Gastrocnemius medialis (tissue), 4 donors: ENCODE measurements at regions not wholly inside any gene's neighbourhood (a gene's known extent, or its start where the extent isn't known, plus 50 kb on each side); places are given as distances from the start of the nearest gene placed in this dataset.

Experiments
- ATAC-seq, 2 donors: fragments of 150-250 bp; one replicate each; pipeline ENCODE4 v1.9.1; 2016
- DNase-seq, 2 donors: peaks; one replicate each; pipeline ENCODE4 v3.0.0-alpha.2; 2019
- H3K27ac ChIP-seq, 4 donors: fragments of 200-600 bp; sonication (generic); 1 replicate in 1 of 4; 2 replicates in 3 of 4; pipeline ENCODE4 v1.5.1; 2016 to 2018; ENCODE audit warnings: mild to moderate bottlenecking in 2 of 4, moderate library complexity in 1 of 4
- H3K27me3 ChIP-seq, 3 donors: fragments of 200-600 bp; sonication (generic) in 2 of 3; 1 replicate in 1 of 3; 2 replicates in 2 of 3; pipeline versions ENCODE4 v1.5.1 to v1.6.0; 2016 to 2019; ENCODE audit warnings: mild to moderate bottlenecking in 1 of 3, moderate library complexity in 1 of 3
- H3K36me3 ChIP-seq, 2 donors: fragments of 200-600 bp; sonication (generic) in 1 of 2; one replicate each; pipeline ENCODE4 v1.5.1; 2017 to 2018
- H3K4me1 ChIP-seq, 2 donors: fragments of 200-600 bp; sonication (generic) in 1 of 2; one replicate each; pipeline ENCODE4 v1.5.1; 2016 to 2017; ENCODE audit warnings: mild to moderate bottlenecking in 2 of 2
- H3K4me3 ChIP-seq, 4 donors: fragments of 200-600 bp; sonication (generic) in 3 of 4; 1 replicate in 1 of 4; 2 replicates in 3 of 4; pipeline ENCODE4 v1.5.1; 2016 to 2019; ENCODE audit warnings: mild to moderate bottlenecking in 2 of 4
- H3K9me3 ChIP-seq, 3 donors: fragments of 200-600 bp; sonication (generic) in 2 of 3; 1 replicate in 1 of 3; 2 replicates in 2 of 3; pipeline ENCODE4 v1.5.1; 2016 to 2019
- POLR2A ChIP-seq, 2 donors: fragments of 450-650 bp; IDR thresholded peaks; one replicate each; pipeline ENCODE4 v1.6.1; 2017; ENCODE audit warnings: antibody characterized with exemption in 2 of 2, mild to moderate bottlenecking in 2 of 2, moderate library complexity in 2 of 2
- in situ Hi-C, 4 donors: fragments of 200-750 bp; cut with MboI; loops; one replicate each; pipeline versions ENCODE4 v1.15.0 to v1.8.0; 2017; ENCODE audit warnings: low sequenced_read_pairs in 4 of 4
- intact Hi-C: fragments of 100-400 bp; cut with DNase I; formaldehyde crosslinking; loops from one replicate; pipeline ENCODE4 v1.15.1; 2023; ENCODE audit warnings: low total_unique reads
- TF ChIP-seq, protein P1 (sequence below), 5 experiments: fragments of 450-650 bp in 3 of 5; fragments of 200-600 bp in 2 of 5; sonication (generic) in 2 of 5; IDR thresholded peaks in 4 of 5; conservative IDR thresholded peaks in 1 of 5; 1 replicate in 4 of 5; 2 replicates in 1 of 5; pipeline ENCODE4 v1.5.1; 2016 to 2019; ENCODE audit warnings: antibody characterized with exemption in 5 of 5, mild to moderate bottlenecking in 3 of 5, moderate library complexity in 3 of 5

DNA sequence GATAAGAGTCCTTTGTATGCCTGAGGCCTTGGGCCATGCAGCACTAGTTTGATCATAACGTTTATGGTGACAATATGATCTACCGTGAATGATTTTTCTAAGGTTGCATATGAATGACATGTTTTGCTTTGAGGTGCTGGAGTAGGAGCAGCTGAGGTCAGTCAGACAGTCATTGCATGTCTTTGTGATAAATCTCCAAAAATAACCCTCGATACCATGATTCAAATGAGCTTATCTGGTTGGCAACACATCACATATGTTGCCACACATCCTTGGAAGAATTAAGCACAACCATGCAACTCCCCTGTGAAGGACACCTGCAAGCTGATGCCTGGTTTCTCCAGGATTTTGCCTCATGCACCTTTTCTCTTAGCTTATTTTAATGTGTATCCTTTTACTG lies 394.5 kb downstream of the LTN1 start:
- DNase-seq: no peak
- no peak overlapping the region for H3K4me3 ChIP-seq
- H3K4me1 ChIP-seq: no peaks in the 10 kb centered on the region
- in situ Hi-C loops: no loop called here
- H3K36me3 ChIP-seq: no peaks in the 10 kb centered on the region
- intact Hi-C loops: no loop called here
- TF ChIP-seq, protein P1, sequence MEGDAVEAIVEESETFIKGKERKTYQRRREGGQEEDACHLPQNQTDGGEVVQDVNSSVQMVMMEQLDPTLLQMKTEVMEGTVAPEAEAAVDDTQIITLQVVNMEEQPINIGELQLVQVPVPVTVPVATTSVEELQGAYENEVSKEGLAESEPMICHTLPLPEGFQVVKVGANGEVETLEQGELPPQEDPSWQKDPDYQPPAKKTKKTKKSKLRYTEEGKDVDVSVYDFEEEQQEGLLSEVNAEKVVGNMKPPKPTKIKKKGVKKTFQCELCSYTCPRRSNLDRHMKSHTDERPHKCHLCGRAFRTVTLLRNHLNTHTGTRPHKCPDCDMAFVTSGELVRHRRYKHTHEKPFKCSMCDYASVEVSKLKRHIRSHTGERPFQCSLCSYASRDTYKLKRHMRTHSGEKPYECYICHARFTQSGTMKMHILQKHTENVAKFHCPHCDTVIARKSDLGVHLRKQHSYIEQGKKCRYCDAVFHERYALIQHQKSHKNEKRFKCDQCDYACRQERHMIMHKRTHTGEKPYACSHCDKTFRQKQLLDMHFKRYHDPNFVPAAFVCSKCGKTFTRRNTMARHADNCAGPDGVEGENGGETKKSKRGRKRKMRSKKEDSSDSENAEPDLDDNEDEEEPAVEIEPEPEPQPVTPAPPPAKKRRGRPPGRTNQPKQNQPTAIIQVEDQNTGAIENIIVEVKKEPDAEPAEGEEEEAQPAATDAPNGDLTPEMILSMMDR (IDR thresholded peaks at IDR 0.05 in 4 of 5, conservative IDR thresholded peaks at IDR 0.05 in 1 of 5): no peak
- no peak for TF ChIP-seq POLR2A (IDR thresholded peaks at IDR 0.05)
- H3K27me3 ChIP-seq: no peaks in the 10 kb centered on the region
- no peak for ATAC-seq
- no peaks in the 10 kb centered on the region for H3K9me3 ChIP-seq
- no peak overlapping the region for H3K27ac ChIP-seq

DNA sequence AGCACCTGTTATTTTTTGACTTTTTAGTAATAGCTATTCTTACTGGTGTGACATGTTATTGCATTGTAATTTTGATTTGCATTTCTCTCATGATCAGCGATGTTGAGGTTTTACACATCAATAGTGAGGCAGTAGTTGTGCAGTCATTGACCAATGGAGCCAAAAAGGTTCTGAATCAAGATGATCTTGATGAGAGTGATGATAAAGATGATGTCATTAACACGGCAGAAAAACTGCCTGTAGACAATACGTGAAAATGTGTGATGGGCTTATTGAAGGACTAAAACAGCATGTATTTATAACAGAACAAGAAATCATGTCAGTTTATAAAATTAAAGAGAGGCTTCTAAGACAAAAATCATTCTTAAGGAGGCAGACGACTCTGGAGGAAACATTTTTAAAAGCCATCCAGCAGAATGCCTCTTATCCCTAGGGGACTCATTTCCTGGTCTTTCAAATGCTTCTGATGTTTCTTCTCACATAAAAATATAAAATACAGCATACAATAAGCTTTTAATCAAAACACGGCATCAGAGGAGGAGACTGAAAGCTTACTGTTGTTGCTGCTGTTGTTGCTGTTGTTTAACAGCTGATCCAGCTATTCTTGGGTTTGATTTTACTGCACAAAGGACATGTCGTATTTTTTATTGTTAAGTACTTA lies 400.3 kb downstream of the LTN1 start:
- Histone ChIP-seq H3K4me1 (no peaks in the 10 kb centered on the region), H3K36me3 (no peaks in the 10 kb centered on the region), H3K4me3 (no peak overlapping the region), H3K9me3 (no peaks in the 10 kb centered on the region), H3K27ac (no peak overlapping the region), H3K27me3 (no peaks in the 10 kb centered on the region)
- ATAC-seq: no peak
- DNase-seq: no peak
- no peak for TF ChIP-seq POLR2A (IDR thresholded peaks at IDR 0.05)
- TF ChIP-seq, protein P1 (IDR thresholded peaks at IDR 0.05 in 4 of 5, conservative IDR thresholded peaks at IDR 0.05 in 1 of 5): no peak
- in situ Hi-C loops: no loop called here
- intact Hi-C loops: no loop called here

GRCh38 chr21:28590676-28591075 lies 402.0 kb downstream of the LTN1 start:
- TF ChIP-seq POLR2A (IDR thresholded peaks at IDR 0.05): no peak
- TF ChIP-seq, protein P1 (IDR thresholded peaks at IDR 0.05 in 4 of 5, conservative IDR thresholded peaks at IDR 0.05 in 1 of 5): no peak
- no peak overlapping the region for H3K27ac ChIP-seq
- no peaks in the 10 kb centered on the region for H3K36me3 ChIP-seq
- no peaks in the 10 kb centered on the region for H3K27me3 ChIP-seq
- ATAC-seq (no peak), DNase-seq (no peak)
- in situ Hi-C loops: no loop called here
- no peaks in the 10 kb centered on the region for H3K9me3 ChIP-seq
- intact Hi-C loops: no loop called here
- no peak overlapping the region for H3K4me3 ChIP-seq
- no peaks in the 10 kb centered on the region for H3K4me1 ChIP-seq

DNA sequence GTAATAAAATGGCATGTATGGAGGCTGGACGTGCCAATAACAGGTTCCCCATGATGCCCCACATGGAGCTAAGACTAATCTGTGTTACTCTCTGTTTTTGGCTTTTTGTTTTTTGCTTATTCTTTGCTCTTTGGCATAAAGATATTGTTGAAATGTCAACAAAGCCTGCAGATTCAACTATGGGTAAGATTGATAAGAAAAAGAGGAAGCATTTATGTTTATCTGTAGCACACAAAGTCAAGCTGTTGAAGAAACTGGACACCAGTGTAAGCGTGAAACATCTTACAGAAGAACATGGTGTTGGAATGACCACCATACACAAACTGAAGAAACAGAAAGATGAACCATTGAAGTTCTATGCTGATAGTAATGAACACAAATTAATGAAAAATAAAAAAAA lies 402.7 kb downstream of the LTN1 start:
- H3K4me1 ChIP-seq: no peaks in the 10 kb centered on the region

More for the DNA sequence above, 402.7 kb downstream of the LTN1 start:
- DNase-seq: no peak
- ATAC-seq: no peak
- TF ChIP-seq POLR2A (IDR thresholded peaks at IDR 0.05): no peak
- TF ChIP-seq, protein P1 (IDR thresholded peaks at IDR 0.05 in 4 of 5, conservative IDR thresholded peaks at IDR 0.05 in 1 of 5): no peak
- Histone ChIP-seq H3K36me3 (no peaks in the 10 kb centered on the region), H3K27ac (no peak overlapping the region), H3K9me3 (no peaks in the 10 kb centered on the region), H3K4me3 (no peak overlapping the region), H3K27me3 (no peaks in the 10 kb centered on the region)
- in situ Hi-C loops: no loop called here
- intact Hi-C loops: no loop called here
